COLO668 (cell line): ENCODE measurements at regions not wholly inside any gene's neighbourhood (a gene's known extent, or its start where the extent isn't known, plus 50 kb on each side); places are given as distances from the start of the nearest gene placed in this dataset.
"Not testable (repeated sequence)": the region's sequence is repeated elsewhere in the genome, so short reads cannot be mapped to it uniquely, and the experiment has no call there.

Source experiments
- DNase-seq: peaks from one replicate; lab custom pipeline; 2025; ENCODE audit not compliant: unreplicated experiment; lab: John Stamatoyannopoulos, UW

DNA sequence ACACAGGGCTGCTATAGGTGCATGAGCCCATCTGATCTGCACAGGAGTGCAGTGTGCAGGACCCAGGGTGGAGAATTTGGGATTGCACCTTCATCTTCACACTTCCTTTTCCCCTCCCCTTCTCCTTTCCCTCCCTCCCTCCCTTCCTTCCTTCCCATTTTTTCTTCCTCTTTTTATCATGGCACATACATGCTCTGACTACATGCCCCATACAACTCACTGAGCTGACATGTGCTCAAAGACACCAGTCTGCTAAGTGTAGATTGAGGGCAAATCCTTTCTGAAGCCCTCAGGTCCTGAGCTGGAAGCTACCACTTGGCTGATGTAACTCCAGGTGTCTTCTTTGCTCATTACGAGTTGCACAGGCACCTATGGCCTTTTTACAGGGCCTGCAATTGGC is 365.3 kb upstream of the ZNF32 start:
- no peak for DNase-seq

DNA sequence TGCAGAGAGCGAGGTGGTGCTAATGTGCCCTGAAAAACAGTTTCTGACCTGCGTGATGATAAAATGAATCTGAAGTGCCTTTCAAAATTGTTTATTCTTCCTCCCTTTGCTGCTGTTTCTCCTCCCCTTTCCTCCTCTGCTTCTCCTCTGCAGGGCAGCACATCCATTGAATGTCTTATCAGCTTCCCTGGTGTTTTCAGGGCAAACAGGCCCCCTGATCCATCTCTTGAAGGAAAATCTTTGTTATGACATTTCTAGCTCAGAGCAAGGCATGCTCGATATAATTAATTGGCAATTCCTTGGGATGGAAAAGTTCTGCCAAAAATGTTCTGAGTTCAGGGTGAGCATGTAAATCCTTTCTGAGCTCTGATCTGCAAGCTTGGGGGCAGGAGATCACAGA is 364.2 kb upstream of the ZNF32 start:
- no peak for DNase-seq

DNA sequence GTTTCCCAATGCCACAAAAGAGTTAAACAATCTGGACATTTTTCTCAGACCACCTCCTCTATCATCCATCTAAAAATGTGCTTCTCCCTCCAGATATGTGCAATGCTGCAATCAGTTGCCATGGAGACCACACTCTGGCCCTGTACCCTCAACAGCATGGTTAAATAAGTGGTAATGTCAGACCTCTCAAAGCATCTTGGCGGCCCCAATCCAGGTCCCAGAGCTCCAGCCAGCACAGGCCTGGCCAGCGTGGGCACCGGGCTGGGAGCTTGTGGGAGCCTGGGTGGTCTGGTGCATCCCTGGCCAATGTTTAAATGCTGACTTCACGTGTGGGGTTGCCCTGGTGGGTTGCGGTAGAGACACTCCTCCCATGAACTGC is 362.9 kb upstream of the ZNF32 start:
- DNase-seq, result no peak

GRCh38 chr10:44010873-44011602 is 362.4 kb upstream of the ZNF32 start:
- no peak for DNase-seq

DNA sequence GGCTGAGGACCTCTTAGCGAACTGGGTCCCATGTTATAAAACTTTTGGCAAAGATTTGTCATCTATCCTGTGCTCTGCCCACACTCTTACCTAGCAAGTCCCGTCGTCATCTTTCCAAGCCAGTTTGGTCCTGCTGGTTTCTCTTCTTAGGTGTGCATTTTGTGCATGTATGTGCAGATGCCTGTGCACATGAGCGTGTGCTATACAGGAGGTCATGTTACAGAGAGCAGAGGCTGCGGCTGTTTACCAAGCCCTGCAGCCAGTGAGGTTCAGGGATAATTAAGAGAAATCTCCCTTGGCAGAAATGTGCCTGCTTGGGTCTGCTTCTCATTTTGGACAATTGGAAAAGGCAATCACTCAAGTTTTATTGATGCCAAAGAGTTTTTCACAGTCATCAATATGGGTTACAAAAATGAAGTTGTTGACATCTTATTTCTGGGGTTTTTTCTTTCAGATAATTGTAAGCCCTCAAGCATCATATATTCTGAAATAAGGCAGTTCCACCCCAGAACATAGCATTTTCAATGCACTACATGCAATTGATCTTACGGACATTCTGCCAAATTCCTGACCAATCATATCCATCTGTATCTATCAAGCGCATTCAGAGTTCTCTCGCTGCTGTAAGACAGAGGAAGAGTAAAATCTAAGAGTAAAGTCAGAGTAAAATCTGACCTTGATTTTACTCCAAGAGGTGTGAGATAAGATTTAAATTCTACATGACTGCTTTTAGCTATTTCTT is 361.4 kb upstream of the ZNF32 start:
- no peak for DNase-seq

DNA sequence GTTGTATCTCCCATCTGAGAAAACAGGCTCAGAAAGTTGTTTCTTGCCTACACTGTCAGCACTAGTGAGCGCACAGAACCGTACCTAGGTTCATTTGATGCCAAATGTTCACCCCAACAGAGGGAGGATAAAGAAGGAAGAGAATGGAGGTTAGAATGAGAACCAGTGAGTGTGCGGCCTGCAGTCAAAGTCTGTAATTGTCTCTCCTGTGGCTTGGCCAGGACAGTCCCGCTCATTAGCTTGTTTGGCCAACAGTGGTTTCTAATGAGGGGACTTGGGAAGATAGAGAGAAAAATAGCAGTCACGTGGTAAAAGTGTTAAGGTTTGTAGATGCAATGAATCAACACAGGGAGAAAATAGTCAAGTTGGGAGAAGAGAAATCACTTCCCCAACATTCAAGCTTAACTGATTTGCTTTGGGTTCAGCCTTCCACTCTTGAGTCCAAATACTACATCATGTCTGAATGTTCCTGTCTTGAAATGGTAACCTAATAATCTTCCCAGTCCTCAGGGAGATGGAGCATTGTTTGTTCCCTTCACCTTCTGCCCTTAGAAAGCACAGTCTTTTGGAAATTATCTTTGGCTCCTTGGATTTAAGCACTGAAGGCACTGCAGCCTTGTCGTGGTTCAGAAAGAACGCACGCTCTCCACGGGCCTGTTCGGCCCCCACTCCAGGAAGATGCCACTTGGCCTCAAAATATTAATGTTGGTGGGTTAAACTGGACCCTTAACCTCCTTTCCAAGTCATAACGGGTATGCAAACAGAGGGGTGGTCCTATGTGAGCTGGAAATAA is 360.4 kb upstream of the ZNF32 start:
- no peak for DNase-seq

- no peak for DNase-seq
Observed at GRCh38 chr10:44008270-44008916, 359.7 kb upstream of the ZNF32 start.

DNA sequence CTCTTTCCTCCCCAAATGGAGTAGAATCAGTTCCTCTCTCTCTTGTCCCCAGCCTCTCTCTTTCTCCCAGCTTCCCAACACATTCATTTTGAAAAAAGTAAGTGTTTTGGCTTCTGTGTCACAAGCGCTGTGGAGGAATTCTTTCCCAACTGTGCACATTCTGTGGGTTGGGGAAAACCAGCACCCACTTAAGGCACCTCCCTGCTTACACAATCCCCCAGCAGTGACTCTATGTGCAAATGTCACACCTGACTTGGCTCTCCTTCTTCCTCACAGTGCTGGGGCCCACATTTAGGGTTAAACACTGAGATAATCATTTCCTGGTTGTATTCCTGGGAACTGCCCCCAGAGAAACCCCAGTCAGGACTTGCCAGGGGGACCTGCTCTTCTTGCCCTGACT is 358.1 kb upstream of the ZNF32 start:
- DNase-seq, result no peak

DNA sequence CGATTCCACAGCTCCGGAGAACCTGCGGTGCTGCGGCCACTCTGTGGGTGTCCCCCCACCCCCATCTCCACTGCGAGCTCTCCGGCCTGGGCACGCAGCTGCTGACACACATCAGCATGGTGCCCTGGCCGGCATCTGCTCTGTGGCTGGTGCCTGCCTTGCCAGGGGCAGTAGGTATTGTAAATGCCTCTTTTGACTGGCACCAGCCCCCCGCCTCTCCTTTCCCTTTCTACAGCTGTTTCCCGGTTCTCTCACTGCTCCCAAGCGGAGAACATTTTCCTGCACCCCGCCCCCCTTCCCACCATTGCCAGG is 357.1 kb upstream of the ZNF32 start:
- DNase-seq, result no peak

GRCh38 chr10:44004913-44005787 is 356.5 kb upstream of the ZNF32 start:
- no peak for DNase-seq

DNA sequence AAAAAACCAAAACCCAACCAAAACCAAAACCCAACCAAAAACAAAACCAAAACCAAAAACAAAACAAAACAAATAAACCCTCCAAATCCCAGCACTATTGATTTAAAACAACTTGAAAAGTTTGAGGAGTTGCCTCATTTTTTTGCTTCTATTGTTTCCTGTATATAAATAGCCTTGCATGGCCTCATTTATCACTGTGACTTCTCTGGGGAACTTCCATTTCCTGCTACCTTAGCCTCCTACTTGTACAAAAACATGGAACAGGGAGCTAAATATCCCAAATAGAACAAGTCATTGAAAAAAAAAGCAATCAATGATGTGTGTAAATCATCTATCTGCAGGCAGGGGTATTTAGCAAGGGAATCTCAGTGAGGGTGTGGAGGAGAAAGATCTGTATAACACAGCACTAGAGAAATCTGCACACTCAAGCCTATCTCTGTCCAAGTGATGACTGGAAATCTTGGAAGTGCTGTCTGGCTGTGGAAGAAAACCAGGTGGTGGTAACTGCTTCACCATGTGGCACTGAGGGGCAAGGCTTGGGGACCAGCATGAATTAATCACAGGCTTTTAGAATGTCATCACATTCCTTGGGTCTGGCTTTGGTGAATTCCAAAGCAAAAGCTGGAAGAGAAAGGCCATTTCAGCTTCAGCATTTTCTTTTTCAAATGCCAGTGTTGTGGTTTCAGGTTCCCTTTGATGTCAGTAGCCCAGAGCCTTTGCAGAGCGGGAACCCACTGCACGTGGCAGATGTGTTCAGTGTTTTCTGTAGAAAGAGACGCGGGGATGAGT is 349.5 kb upstream of the ZNF32 start:
- no peak for DNase-seq

DNA sequence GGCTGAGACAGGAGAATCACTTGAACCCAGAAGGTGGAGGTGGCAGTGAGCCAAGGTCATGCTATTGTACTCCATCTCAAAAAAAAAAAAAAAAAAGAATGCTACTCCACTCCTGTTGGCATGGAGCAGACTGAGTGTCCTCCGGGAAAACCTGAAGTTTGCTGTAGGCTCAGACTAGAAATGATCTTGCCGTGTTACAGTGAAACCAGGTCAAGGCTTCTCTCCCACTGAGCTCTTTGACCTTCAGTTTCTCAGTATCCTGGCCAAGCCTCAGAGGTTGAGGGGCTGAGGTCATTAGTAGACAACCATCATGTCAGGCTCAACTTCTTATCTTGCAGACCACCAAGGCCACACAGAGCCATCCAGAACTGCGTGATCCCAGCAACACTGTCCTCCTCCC is 348.6 kb upstream of the ZNF32 start:
- DNase-seq, result no peak

- DNase-seq, result no peak
Observed at GRCh38 chr10:43994539-43994938, 345.9 kb upstream of the ZNF32 start.

GRCh38 chr10:43992816-43993215 is 344.1 kb upstream of the ZNF32 start:
- not testable (repeated sequence) for DNase-seq

DNA sequence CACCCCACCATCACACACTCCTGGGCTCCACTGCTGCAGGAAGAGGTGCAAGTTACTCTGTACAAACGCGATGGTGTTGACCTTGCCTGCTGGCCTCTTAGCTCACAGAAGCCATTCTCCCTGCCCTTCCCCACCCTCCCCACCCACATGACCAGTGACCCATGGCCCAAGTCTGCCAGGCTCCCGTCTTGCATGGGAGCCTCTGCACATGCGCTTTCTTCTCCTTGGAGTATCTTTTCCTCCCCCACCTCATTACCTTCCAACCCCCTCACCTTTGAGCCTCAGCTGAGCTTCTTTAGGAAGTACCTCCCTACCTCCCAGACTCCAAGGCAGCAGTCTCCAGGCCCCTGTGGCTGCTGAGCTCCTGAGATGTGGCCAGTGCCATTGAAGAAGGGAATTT is 337.7 kb upstream of the ZNF32 start:
- no peak for DNase-seq

DNA sequence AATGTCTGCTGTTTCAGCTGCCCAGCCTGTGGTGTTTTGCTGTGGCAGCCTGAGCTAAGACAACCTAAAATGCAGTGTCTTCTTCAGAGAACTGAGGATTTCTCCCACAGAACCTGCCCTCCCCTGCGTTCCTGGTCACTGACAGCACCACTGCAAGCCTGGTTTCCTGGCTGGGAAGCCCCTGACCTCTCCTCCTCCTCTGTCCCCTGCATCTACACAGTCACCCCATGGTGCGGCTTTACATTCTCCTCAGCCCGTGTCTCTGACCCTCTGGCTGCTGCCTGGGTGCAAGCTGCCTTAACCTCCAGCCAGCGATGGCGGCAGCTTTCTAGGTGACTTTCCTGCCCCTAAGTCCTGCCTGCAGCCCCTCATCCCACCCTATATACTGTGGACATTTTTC is 337.3 kb upstream of the ZNF32 start:
- DNase-seq, result no peak

GRCh38 chr10:43983856-43984271 is 335.2 kb upstream of the ZNF32 start:
- DNase-seq, result no peak

- DNase-seq, result no peak
Observed at GRCh38 chr10:43983405-43983804, 334.7 kb upstream of the ZNF32 start.

GRCh38 chr10:43982250-43982649 is 333.6 kb upstream of the ZNF32 start:
- DNase-seq, result no peak

DNA sequence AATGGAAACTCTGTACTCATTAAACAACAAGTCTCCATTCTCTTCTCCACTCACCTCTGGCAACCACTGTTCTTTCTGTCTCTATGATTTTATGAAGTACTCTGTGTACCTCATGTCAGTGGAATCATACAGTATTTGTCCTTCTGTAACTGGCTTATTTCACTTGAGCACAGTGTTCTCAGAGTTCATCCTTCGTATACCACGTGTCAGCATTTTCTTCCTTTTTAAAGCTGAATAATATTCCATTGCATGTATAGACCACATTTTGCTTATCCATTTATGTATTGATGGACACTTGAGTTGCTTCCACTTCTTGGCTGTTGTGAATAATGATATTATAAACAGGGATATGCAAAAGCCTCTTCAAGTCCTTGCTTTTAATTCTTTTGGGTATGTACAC is 333.0 kb upstream of the ZNF32 start:
- DNase-seq, result no peak
